ENCODE measurements at regions not wholly inside any gene's neighbourhood (a gene's known extent, or its start where the extent isn't known, plus 50 kb on each side); places are given as distances from the start of the nearest gene placed in this dataset.

GRCh38 chr20:51080516-51080915 is 57.6 kb upstream of the KCNG1 start:
- no peaks in the 10 kb centered on the region for H3K9me3 ChIP-seq
- no peaks in the 10 kb centered on the region for H3K36me3 ChIP-seq
- H3K4me1 ChIP-seq: no peaks in the 10 kb centered on the region
- no peak overlapping the region for H3K4me3 ChIP-seq
- TF ChIP-seq CTCF (IDR thresholded peaks at IDR 0.05): no peak
- H3K27me3 ChIP-seq: no peaks in the 10 kb centered on the region
- H3K27ac ChIP-seq: no peak overlapping the region
- no peak for DNase-seq (ENCODE audit: low spot score)

DNA sequence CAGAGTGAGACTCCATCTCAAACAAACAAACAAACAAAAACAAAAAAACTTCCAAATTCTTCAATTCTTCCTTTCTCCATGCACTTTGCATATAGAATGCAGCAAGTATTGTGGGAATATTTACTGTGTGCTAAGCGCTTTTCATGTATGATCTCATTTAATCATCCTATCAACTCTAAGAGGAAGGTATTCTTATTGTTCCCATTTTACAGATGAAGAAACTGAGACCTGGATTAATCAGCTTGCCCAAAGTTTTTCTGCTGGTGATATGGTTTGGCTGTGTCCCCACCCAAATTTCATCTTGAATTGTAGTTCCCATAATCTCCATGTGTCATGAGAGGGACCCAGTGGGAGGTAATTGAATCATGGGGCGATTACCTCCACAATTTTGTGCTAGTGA is 56.6 kb upstream of the KCNG1 start:
- no peak for TF ChIP-seq CTCF (IDR thresholded peaks at IDR 0.05)

GRCh38 chr20:51077686-51078060 is 54.8 kb upstream of the KCNG1 start:
- Histone ChIP-seq H3K27me3 (no peaks in the 10 kb centered on the region), H3K4me3 (no peak overlapping the region), H3K9me3 (peaks cover 0 to 10% of the 10 kb centered on the region in 2 donors), H3K36me3 (no peaks in the 10 kb centered on the region), H3K4me1 (no peaks in the 10 kb centered on the region), H3K27ac (no peak overlapping the region)
- DNase-seq (ENCODE audit: low spot score): no peak
- no peak for TF ChIP-seq CTCF (IDR thresholded peaks at IDR 0.05)

More for the DNA sequence above, 56.6 kb upstream of the KCNG1 start:
- Histone ChIP-seq H3K9me3 (peaks cover 0 to under 1% of the 10 kb centered on the region in 2 donors), H3K27me3 (no peaks in the 10 kb centered on the region), H3K27ac (no peak overlapping the region), H3K36me3 (no peaks in the 10 kb centered on the region), H3K4me1 (no peaks in the 10 kb centered on the region), H3K4me3 (no peak overlapping the region)
- DNase-seq (ENCODE audit: low spot score): no peak

DNA sequence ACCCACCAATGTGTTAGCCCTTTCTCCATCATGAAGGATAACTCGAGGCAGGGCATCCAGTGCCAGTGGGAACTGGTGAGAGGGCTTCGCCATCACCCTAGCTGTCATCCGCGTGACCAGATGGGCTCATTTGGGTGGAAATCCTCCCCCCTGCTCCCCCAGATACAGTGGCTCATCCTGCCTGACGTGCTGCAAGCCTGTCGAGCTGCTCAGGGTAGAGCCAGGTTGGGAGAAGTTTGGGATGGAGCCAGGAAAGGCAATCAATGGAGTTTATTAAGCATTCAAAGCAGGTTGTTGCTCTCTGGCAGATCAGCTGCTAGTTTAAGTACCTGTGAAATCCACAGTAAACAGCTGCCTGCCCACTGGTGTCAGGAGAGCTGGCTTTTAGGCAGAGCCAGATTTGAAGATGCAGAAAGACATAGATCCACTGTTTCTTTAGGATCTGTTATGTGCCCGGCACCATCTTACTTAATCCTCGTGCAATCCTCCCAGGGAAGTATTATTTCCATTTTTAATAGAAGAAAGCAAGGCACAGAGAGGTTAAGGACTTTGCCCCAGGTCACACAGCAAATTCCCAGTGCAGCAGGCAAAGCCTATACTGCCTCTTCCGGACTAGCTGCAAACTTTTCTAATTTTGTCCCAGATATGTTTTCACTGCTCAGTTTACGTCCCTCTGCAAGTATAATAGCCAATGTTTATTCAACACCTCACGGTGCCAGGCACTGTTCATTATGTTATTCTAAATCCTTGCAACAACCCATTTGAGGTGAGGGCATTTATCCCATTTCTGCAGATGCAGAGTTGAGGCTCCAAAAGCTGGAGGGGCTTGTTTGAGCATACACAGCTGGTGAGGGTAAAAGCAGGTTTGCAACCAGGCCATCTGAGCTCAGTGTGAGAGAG is 54.1 kb upstream of the KCNG1 start:
- no peaks in the 10 kb centered on the region for H3K4me1 ChIP-seq
- peaks cover 0 to 10% of the 10 kb centered on the region in 2 donors for H3K9me3 ChIP-seq
- H3K27ac ChIP-seq: no peak overlapping the region
- no peak overlapping the region for H3K4me3 ChIP-seq
- no peaks in the 10 kb centered on the region for H3K36me3 ChIP-seq
- DNase-seq (ENCODE audit: low spot score): no peak
- no peak for TF ChIP-seq CTCF (IDR thresholded peaks at IDR 0.05)
- H3K27me3 ChIP-seq: no peaks in the 10 kb centered on the region

DNA sequence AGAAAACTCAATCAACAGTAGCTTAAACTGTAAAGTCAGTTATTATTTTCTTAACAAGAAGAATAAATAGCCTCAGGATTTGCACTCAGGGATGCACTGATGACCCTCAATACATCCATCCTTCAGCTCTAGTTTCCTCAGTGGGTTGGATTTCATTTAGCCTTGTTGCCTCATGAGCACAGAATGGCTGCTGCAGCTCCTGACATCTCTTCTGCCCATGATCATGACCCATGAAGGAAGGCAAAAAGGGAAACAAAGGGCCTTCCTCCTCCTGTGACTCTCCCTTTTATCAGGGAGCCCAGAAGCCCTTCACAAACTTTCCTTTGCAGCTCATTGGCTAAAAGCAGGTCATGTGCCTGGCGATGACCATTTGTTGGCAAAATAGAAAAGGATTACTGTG is 51.2 kb upstream of the KCNG1 start:
- DNase-seq (ENCODE audit: low spot score): no peak
- no peaks in the 10 kb centered on the region for H3K27me3 ChIP-seq
- no peak for TF ChIP-seq CTCF (IDR thresholded peaks at IDR 0.05)
- H3K27ac ChIP-seq: no peak overlapping the region
- H3K9me3 ChIP-seq: peaks cover 0 to 10% of the 10 kb centered on the region in 2 donors
- no peaks in the 10 kb centered on the region for H3K36me3 ChIP-seq
- no peaks in the 10 kb centered on the region for H3K4me1 ChIP-seq
- no peak overlapping the region for H3K4me3 ChIP-seq

Data from right atrium auricular region (tissue), 2 donors.